ENCODE measurements at regions not wholly inside any gene's neighbourhood (a gene's known extent, or its start where the extent isn't known, plus 50 kb on each side); places are given as distances from the start of the nearest gene placed in this dataset.

DNA sequence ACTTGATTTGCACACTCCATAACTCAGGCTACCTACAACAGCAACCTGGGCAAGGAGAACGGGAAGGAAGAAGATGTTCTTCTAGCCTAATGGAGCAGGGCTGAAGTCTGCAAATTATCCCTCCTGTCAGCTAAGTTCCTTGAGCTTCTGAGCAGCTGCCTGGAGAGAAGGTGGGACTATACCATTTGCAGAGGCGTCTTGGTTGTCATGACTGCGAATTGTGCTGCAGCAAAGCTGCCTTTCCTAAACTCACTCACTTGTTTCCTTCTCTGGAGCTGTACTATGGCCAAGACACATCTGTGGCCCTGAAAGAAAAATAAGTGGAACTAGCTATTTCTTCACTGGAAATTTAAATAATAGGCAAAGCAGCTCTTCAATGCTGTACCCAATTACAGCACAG, 682.4 kb upstream of the GRIA3 start:
- Mint-ChIP-seq H3K27ac (no peak overlapping the region), H3K4me3 (no peak overlapping the region), H3K36me3 (ENCODE audit: low read depth) (no peaks in the 10 kb centered on the region), H3K9me3 (no peaks in the 10 kb centered on the region), H3K4me1 (no peaks in the 10 kb centered on the region), H3K27me3 (no peaks in the 10 kb centered on the region)
- no peak for ATAC-seq (replicated peaks)

DNA sequence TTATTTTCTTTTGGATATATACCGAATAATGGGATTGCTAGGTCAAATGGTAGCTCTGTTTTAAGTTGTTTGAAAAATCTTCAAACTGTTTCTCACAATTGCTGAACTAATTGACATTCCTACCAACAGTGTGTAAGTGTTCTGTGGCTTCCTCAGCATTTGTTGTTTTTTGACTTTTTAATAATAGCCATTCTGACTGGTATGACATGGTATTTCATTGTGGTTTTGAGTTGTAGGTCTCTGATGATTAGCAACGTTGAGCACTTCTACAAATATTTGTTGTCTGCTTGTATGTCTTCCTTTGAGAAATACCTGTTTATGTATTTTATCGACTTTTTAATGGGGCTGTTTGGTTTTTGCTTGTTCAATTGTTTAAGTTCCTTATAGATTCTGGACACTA, 680.1 kb upstream of the GRIA3 start:
- no peak for ATAC-seq (replicated peaks)
- Mint-ChIP-seq H3K4me3 (no peak overlapping the region), H3K27ac (no peak overlapping the region), H3K4me1 (no peaks in the 10 kb centered on the region), H3K36me3 (ENCODE audit: low read depth) (no peaks in the 10 kb centered on the region), H3K27me3 (no peaks in the 10 kb centered on the region), H3K9me3 (no peaks in the 10 kb centered on the region)

DNA sequence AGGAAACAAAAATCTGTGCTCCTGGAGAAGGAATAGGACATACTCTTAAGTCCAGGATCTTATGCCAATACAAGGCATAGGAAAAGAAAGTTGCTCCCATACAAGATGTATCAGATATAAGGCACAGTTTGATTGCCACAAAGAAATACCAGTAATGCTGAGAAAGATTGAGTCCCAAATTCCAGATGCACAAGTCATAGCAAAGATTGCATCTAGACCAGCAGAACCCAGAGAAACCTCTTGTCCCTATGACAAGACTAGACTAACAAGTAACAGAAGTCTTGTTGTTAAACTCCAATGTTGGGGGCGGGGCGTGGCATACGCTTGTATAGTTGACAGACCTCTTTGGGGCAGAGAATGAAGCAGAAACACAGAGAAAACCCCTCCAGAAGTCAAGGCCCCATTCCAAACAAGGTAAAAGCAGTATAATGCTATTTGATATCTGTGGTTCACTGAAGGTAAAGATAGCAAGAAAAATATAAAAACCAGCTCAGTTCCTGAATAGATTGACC, 671.5 kb upstream of the GRIA3 start:
- Mint-ChIP-seq H3K36me3 (ENCODE audit: low read depth) (no peaks in the 10 kb centered on the region), H3K27me3 (no peaks in the 10 kb centered on the region), H3K4me3 (no peak overlapping the region), H3K27ac (no peak overlapping the region), H3K4me1 (no peaks in the 10 kb centered on the region), H3K9me3 (peaks cover 3% of the 10 kb centered on the region)
- ATAC-seq (replicated peaks): no peak

DNA sequence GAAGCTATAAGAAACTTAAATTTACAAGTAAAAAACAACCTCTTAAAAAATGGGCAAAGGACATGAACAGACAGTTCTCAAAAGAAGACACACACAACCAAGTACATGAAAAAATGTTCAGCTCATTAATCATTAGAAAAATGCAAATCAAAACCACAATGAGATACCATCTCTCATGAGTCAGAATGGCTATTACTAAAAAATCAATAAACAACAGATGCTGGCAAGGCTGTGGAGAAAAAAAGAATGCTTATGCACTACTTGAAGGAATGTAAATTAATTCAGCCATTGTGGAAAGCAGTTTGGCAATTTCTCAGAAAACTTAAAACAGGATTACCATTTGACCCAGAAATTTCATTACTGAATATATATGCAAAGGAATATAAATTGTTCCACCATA, 666.3 kb upstream of the GRIA3 start:
- Mint-ChIP-seq H3K9me3 (no peaks in the 10 kb centered on the region), H3K36me3 (ENCODE audit: low read depth) (no peaks in the 10 kb centered on the region), H3K4me1 (no peaks in the 10 kb centered on the region), H3K27ac (no peak overlapping the region), H3K4me3 (no peak overlapping the region), H3K27me3 (no peaks in the 10 kb centered on the region)
- ATAC-seq (replicated peaks): no peak

DNA sequence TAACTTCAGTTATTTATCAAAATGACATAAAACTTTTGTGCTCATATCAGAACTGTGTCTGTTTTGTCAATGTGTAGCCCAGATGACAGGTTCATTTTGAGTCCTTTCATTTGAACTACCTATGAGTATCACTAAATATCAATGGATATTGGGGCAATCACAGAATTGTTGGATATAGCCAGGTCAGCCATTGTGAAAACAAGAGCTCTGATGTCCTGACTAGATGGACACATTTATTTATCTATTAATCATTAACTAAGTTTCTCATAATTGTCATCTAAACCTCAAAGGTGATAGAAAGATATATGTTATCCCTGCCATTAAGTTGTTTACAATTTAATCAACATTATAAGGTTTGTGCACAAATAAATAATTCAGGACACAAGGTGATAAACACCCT, 638.3 kb upstream of the GRIA3 start:
- Mint-ChIP-seq H3K27ac (no peak overlapping the region), H3K4me1 (no peaks in the 10 kb centered on the region), H3K9me3 (peaks cover 3% of the 10 kb centered on the region)

DNA sequence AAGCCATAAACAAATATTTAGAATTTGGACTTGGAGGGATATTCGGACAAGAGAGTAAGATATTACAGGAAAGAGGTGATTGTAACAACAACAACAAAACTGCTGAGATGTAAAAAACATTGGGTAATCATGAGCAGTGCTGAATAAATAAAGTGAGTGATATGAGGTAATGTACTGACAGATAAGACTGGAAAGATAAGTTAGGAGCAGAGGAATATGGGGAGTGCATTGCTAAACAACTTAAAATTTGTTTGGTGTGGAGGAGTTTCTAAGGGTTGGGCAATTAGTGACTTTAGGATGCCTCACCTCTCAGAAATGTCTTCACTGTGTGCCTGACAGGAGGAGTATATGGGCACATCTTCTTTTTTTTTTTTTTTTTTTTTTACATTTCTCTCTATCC, 637.8 kb upstream of the GRIA3 start:
- H3K27me3 Mint-ChIP-seq: no peaks in the 10 kb centered on the region
- no peaks in the 10 kb centered on the region for H3K36me3 Mint-ChIP-seq (ENCODE audit: low read depth)
- ATAC-seq (replicated peaks): no peak
- H3K4me1 Mint-ChIP-seq: no peaks in the 10 kb centered on the region
- peaks cover 3% of the 10 kb centered on the region for H3K9me3 Mint-ChIP-seq
- H3K4me3 Mint-ChIP-seq: no peak overlapping the region
- no peak overlapping the region for H3K27ac Mint-ChIP-seq

More for the DNA sequence above, 638.3 kb upstream of the GRIA3 start:
- Mint-ChIP-seq H3K4me3 (no peak overlapping the region), H3K27me3 (no peaks in the 10 kb centered on the region), H3K36me3 (ENCODE audit: low read depth) (no peaks in the 10 kb centered on the region)
- ATAC-seq (replicated peaks): no peak

DNA sequence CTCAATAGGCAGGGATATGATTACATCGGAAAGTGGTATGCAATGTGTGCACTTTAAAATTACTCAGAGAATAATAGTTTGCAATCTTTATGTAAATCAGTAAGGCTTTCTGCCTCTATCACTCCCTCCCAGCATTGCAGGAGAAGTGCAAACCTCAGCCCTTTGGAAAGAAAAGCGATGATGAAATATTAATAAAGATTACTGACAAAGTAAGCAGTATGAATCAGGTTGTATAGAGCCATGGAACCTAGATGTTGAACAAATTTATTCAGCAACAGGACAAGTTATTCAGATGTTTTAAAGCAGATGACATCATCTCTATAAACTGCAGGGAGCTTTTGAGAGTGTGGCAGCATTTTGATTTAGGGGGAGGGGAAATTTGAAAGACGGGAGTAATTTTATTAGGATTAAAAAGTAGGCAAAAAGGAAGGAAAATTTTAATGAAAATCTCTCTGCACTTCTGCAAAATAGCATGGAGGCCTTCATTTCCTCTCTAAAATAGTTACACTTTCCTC, 631.7 kb upstream of the GRIA3 start:
- H3K9me3 Mint-ChIP-seq: peaks cover 4% of the 10 kb centered on the region
- no peaks in the 10 kb centered on the region for H3K36me3 Mint-ChIP-seq (ENCODE audit: low read depth)
- H3K4me1 Mint-ChIP-seq: no peaks in the 10 kb centered on the region
- no peak overlapping the region for H3K27ac Mint-ChIP-seq
- no peak overlapping the region for H3K4me3 Mint-ChIP-seq
- no peaks in the 10 kb centered on the region for H3K27me3 Mint-ChIP-seq
- no peak for ATAC-seq (replicated peaks)

DNA sequence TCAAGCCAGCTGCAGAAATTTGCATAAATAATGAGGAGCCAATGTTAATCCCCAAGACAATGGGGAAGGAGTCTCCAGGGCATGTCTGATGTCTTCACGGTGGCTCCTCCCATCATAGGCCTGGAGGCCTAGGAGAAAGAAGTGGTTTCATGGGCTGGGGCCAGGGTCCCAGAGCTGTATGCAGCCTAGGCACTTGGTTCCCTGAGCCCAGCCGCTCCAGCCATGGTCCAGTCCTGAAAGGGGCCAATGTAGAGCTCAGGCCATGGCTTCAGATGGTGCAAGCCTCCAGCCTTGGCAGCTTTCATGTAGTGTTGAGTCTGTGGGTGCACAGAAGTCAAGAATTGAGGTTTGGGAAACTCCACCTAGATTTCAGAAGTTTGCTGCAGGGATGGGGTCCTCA, 628.2 kb upstream of the GRIA3 start:
- H3K9me3 Mint-ChIP-seq: peaks cover 4% of the 10 kb centered on the region
- H3K27ac Mint-ChIP-seq: no peak overlapping the region
- H3K4me3 Mint-ChIP-seq: no peak overlapping the region
- H3K4me1 Mint-ChIP-seq: no peaks in the 10 kb centered on the region
- ATAC-seq (replicated peaks): no peak
- H3K36me3 Mint-ChIP-seq (ENCODE audit: low read depth): no peaks in the 10 kb centered on the region
- no peaks in the 10 kb centered on the region for H3K27me3 Mint-ChIP-seq

DNA sequence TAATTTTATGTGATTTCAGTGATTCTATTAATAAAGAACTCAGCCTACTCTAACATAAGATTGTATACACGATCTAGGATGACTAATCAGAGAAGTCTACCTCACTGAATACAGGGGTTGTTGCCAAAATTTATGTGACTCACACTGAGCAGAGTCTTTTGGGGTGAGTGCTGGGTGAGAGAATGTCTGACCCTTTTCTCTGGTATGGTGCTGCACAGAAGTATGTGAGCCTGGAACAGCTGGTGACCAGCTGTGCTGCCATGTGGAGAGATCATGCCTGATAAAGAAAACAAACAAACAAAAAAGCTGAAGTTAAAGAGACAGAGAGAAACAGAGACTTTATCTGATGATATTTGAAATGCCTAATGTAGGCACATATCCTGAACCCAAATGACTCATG, 618.1 kb upstream of the GRIA3 start:
- ATAC-seq (replicated peaks): no peak
- Mint-ChIP-seq H3K27ac (no peak overlapping the region), H3K4me3 (no peak overlapping the region), H3K4me1 (no peaks in the 10 kb centered on the region), H3K36me3 (ENCODE audit: low read depth) (no peaks in the 10 kb centered on the region), H3K9me3 (peaks cover 12% of the 10 kb centered on the region), H3K27me3 (no peaks in the 10 kb centered on the region)

DNA sequence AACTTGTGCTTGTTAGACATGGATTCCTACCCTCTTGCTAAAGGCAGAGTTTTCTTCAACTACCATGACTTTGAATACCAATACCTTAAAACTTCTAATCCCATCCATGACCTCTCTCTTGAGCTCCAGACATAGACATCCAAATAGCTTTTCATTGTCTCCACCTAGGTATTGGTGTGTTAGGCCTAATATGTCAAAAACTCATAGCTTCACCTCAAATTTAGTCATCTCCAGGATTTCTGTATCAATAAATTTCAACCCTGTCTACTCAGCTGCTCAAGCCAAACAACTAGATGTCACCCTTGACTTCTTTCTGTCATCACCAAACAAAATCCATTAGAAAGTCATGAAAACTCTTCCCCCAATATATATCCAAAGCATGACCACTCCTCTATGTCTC, 617.7 kb upstream of the GRIA3 start:
- no peaks in the 10 kb centered on the region for H3K4me1 Mint-ChIP-seq
- no peak overlapping the region for H3K4me3 Mint-ChIP-seq
- H3K27me3 Mint-ChIP-seq: no peaks in the 10 kb centered on the region
- no peak overlapping the region for H3K27ac Mint-ChIP-seq
- no peaks in the 10 kb centered on the region for H3K36me3 Mint-ChIP-seq (ENCODE audit: low read depth)
- peaks cover 12% of the 10 kb centered on the region for H3K9me3 Mint-ChIP-seq
- no peak for ATAC-seq (replicated peaks)

DNA sequence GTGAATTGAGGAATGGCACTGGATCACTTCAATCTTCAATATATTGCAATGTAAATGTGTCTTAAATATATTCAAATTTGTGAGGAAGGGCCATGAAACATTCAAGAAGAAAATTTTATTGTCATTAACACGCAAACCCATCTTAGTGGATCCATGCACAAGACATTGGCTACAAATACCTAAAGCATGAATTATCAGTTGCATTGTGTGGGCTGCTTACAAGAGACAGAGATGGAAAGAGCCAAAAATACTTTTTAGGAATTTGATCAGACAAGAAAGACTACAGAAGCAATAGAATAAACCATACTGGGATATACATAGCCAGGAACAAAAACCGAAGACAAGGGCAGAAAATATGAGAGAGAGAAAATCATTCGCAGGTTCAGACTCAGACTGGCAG, 616.2 kb upstream of the GRIA3 start:
- Mint-ChIP-seq H3K27ac (no peak overlapping the region), H3K27me3 (no peaks in the 10 kb centered on the region), H3K4me1 (no peaks in the 10 kb centered on the region), H3K4me3 (no peak overlapping the region), H3K9me3 (peaks cover 12% of the 10 kb centered on the region), H3K36me3 (ENCODE audit: low read depth) (no peaks in the 10 kb centered on the region)
- no peak for ATAC-seq (replicated peaks)

DNA sequence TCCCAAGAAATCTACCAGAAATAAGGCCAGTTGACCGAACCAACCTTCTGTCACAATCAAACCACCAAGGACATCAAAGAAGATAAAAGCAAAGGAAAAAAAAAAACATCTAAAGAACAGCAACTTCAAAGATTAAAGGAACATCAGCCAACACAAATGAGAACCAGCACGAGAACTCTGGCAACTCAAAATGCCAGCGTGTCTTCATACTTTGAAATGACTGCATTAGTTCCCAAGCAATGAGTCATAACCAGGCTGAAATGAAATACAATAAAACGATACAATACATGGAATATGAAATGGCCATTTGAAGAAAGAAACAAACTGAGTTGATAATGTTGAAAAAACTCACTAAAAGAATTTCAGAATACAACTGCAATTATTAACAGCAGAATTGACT, 611.6 kb upstream of the GRIA3 start:
- Mint-ChIP-seq H3K9me3 (peaks cover 6% of the 10 kb centered on the region), H3K27me3 (no peaks in the 10 kb centered on the region), H3K4me1 (no peaks in the 10 kb centered on the region), H3K27ac (no peak overlapping the region), H3K36me3 (ENCODE audit: low read depth) (no peaks in the 10 kb centered on the region), H3K4me3 (no peak overlapping the region)
- ATAC-seq (replicated peaks): no peak

DNA sequence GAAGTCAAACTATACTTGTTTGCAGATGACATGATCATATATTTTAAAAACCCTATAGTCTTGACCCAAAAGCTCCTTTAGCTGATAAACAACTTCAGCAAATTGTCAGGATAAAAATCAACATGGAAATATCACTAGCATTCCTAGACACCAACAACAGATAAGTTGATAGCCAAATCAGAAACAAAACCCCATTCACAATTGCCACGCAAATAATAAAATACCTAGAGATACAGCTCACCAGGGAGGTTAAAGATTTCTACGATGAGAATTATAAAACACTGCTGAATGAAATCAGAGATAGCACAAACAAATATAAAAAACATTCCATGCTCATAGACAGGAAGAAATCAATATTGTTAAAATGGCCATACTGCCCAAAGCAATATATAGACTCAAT, 605.0 kb upstream of the GRIA3 start:
- ATAC-seq (replicated peaks): no peak
- no peaks in the 10 kb centered on the region for H3K27me3 Mint-ChIP-seq

DNA sequence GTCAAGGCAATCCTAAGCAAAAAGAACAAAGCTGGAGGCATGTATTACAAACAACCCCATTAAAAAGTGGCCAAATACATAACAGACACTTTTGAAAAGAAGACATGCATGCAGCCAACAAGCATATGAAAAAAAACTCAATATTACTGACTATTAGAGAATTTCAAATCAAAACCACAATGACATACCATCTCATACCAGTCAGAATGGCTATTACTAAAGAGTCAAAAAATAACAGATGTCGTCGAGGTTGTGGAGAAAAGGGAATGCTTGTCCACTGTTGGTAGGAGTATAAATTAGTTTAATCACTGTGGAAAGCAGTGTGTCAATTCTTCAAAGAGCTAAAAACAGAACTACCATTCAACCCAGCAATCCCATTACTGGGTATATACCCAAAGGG, 604.6 kb upstream of the GRIA3 start:
- Mint-ChIP-seq H3K4me3 (no peak overlapping the region), H3K27ac (no peak overlapping the region), H3K36me3 (ENCODE audit: low read depth) (no peaks in the 10 kb centered on the region), H3K4me1 (no peaks in the 10 kb centered on the region), H3K9me3 (peaks cover 3% of the 10 kb centered on the region), H3K27me3 (no peaks in the 10 kb centered on the region)
- ATAC-seq (replicated peaks): no peak

More for the DNA sequence above, 605.0 kb upstream of the GRIA3 start:
- Mint-ChIP-seq H3K9me3 (peaks cover 3% of the 10 kb centered on the region), H3K4me1 (no peaks in the 10 kb centered on the region), H3K36me3 (ENCODE audit: low read depth) (no peaks in the 10 kb centered on the region), H3K27ac (no peak overlapping the region), H3K4me3 (no peak overlapping the region)

DNA sequence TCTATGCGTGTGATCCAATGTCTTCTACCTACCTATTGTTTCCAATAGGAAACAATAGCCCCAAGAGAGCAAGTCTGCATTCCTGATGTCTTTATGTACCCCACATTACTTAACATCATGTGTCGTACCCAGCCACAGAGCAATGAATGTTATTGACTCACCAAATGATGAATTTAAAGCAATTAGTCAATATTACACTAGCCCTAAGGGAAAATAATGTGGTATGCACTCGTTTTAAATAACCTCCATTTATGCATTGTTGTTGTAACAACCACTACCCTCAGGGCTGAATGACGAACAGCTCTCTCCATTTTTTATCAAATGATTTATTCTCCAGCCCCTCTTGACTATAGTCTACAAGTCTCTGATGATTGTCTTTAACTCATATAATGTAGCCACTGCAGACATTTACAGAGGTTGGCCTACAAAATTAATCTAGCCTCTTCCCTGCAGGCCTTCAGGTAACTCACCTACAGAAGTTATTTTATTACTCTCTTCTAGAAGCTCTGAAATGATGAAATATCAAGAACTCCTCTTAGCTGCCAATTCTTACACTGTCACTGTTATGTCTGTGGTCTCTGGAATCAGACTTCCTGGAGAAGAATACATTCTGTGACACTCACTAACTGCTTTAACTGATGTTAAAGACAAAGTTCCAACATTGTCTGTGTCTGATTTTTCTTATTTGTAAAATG, 601.7 kb upstream of the GRIA3 start:
- Mint-ChIP-seq H3K4me1 (no peaks in the 10 kb centered on the region), H3K9me3 (peaks cover 3% of the 10 kb centered on the region), H3K4me3 (no peak overlapping the region), H3K36me3 (ENCODE audit: low read depth) (no peaks in the 10 kb centered on the region), H3K27ac (no peak overlapping the region), H3K27me3 (no peaks in the 10 kb centered on the region)
- no peak for ATAC-seq (replicated peaks)

DNA sequence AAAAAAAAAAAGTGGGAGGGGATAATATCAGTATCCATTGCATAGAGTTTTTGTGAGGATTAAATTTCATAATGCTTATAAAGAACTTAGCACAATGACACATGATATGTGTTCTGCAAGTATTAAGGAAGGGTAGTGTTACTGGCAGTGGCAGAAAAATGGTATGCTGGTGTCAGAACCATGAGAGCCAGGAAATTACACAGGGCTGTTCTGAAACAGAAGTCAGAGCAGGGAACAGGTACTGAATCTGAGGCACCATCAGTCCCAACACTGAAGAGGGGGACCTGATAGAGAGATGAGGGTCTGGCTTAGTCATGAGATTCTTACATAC, 601.1 kb upstream of the GRIA3 start:
- ATAC-seq (replicated peaks): no peak
- no peaks in the 10 kb centered on the region for H3K27me3 Mint-ChIP-seq
- no peaks in the 10 kb centered on the region for H3K4me1 Mint-ChIP-seq
- H3K36me3 Mint-ChIP-seq (ENCODE audit: low read depth): no peaks in the 10 kb centered on the region
- no peak overlapping the region for H3K4me3 Mint-ChIP-seq
- no peak overlapping the region for H3K27ac Mint-ChIP-seq
- H3K9me3 Mint-ChIP-seq: peaks cover 3% of the 10 kb centered on the region
